CD4-positive, alpha-beta T cell treated with Interleukin-6 for 4 hours (primary cell): ENCODE measurements at regions not wholly inside any gene's neighbourhood (a gene's known extent, or its start where the extent isn't known, plus 50 kb on each side); places are given as distances from the start of the nearest gene placed in this dataset.
"Not testable (repeated sequence)": the region's sequence is repeated elsewhere in the genome, so short reads cannot be mapped to it uniquely, and the experiment has no call there.

Experiments
- DNase-seq: peaks from one replicate; pipeline ENCODE4 v3.0.0-alpha.2; 2020; ENCODE audit warnings: mixed read lengths

DNA sequence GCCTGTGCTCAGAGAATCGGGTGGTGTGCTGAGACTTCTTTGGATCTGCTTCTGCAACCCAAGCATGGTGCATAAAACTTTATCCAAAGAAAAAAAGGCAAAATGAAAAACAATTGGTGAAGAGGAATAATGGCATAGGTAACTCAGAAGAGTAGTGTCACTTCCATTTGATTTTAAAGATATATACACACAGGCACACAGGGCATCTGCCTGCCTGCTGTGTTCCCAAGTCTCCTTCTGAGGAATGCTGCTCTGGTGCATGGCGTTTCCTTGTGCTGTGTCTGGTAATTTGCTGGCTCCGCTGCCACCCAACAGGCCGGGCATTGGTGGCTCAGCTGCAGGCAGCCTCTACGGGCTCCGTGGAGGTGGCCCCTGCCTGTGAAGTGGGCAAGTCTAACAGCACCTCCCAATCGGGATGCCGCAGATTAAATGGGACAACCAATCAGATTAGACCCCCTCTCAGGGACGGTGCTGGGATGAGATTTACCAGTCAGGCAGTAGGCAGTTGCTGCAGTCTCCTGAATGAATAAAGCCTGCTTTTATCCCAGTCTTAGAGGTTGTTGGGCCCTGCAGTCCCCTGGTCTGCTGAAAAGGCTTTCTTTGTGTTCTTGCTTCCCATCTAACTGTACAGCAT is 253.7 kb upstream of the RASGRP1 start:
- DNase-seq: no peak

DNA sequence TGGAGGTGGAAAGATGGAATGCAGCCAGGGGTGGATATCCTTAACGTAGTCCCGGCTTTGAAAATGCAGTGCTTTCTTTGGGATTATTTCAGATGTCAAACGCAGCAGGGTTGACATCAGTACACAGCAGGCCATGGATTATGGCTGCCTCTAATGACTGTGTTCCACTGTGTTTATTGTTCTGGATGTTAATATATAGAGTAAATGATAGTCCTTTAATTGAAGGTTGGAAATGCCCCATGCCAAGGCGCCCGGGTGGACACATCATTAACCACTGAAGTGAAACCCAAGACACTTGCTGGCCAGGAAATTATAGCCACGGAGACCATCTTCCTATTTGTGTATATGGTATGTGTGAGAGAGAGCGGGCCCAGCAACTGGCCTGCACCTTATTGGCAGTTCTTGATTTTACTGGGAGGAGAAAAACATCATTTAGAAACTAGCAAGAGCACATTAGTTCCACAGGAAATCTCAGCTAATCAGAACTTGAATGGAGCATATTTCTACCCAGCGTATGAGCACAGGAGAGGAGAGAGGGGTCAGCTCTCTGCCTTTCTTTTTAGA is 254.9 kb upstream of the RASGRP1 start:
- no peak for DNase-seq

DNA sequence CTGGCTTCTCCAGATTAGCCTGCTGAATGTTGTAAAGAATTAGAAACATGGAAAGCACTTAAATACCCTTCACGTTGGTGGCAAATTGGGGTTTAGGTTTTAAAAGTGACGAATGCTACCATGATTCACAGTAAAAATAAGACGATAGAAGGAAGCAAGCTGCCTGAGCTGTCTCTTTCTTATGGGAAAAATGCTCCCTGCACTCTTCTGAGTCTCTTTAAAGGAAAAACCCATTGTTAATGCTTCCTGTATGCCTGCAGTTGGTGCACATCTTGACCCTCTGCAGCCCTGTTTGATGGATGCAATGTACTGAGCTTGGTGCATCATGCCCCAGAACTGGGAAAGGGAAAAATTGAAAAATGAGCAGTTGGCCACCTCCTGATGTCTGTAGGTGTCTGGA is 258.6 kb upstream of the RASGRP1 start:
- DNase-seq: no peak

GRCh38 chr15:38824719-38825118 is 260.1 kb upstream of the RASGRP1 start:
- DNase-seq: no peak

GRCh38 chr15:38826880-38827279 is 262.3 kb upstream of the RASGRP1 start:
- no peak for DNase-seq

GRCh38 chr15:38828031-38828532 is 263.5 kb upstream of the RASGRP1 start:
- no peak for DNase-seq

DNA sequence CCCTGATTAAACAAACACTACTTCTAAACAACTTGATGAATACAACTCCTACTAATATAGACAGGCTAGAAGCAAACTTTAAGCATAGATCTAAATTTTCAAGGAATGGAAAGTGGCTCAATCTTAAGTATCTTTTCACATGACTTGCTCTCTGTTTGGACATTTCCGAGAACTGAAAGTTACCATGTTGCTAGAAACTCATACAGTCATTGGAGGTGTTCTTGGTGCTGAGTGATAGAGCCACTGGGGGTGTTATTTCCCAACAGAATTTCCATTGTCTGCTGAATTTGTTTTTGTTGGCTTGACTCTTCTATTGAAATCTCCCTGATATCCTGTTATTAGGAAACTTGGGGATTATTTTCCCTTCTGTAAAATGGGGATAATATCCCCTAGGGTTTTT is 264.5 kb upstream of the RASGRP1 start:
- DNase-seq: no peak

DNA sequence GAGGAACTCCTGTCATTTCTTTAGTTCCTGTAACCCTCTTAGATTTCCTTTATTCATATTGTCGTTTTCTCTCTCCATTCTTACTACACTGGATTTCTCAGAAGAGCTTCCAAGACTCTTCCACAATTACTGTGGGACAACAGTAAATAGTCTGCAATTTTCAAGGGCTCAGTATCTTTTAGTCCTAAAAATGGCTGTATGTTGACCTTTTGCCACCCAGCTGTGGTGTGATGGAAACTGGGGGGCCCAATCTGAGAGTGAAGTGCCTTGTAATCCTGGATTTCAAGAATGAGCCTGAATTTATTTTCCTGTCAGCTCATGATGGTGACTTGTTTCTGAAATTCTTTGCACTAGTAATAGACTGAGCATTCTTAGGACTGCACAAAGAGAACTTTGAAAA is 277.6 kb upstream of the RASGRP1 start:
- no peak for DNase-seq

DNA sequence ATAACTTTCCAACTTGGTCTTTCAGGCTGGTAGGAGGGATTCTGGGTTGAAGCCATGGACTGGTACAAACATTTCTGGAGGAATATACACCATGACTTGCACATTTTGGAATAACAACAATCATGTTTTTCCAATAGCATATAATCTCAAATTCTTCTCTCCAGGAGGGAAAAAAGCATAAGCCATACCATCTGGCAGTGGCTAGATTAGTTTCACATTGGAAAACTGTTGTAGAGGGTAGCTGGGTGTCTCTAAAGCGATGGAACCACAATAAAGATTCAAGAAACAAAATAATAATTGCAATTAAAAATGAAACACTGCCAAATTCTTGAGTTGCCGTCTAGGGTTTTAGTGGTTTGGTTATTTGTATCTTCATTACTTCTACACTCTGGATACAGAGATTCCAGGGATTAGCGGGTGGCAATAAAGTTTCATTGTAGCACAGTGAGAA is 278.5 kb upstream of the RASGRP1 start:
- no peak for DNase-seq

GRCh38 chr15:38843736-38844590 is 279.3 kb upstream of the RASGRP1 start:
- DNase-seq: no peak

GRCh38 chr15:38844736-38845135 is 280.1 kb upstream of the RASGRP1 start:
- DNase-seq: no peak

GRCh38 chr15:38846346-38846745 is 281.7 kb upstream of the RASGRP1 start:
- DNase-seq: no peak

GRCh38 chr15:38847666-38848065 is 283.1 kb upstream of the RASGRP1 start:
- no peak for DNase-seq

- no peak for DNase-seq
Observed at GRCh38 chr15:38849046-38849445, 284.4 kb upstream of the RASGRP1 start.

- not testable (repeated sequence) for DNase-seq
Observed at GRCh38 chr15:38852188-38852587, 287.6 kb upstream of the RASGRP1 start.

DNA sequence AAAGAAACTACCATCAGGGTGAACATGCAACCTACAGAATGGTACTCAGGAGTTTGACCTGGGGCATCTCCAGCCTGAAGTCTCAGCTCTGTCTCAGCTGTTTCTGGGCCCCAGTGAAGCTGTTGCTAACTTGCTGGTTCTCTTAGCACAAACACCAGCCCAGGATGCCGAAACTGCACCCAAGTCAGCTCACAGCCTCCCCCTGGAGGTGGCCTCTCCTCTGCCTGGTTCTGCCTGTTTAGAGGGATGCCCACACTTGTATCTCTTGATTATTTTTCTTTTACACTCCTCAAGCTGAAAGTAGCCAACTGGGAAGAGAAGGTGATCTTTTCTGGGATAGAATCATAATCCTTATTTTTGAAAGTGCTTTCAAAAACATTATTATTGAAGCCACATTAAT is 289.0 kb upstream of the RASGRP1 start:
- DNase-seq: peak; percentile 46

- DNase-seq: no peak
Observed at GRCh38 chr15:38854506-38854905, 289.9 kb upstream of the RASGRP1 start.

DNA sequence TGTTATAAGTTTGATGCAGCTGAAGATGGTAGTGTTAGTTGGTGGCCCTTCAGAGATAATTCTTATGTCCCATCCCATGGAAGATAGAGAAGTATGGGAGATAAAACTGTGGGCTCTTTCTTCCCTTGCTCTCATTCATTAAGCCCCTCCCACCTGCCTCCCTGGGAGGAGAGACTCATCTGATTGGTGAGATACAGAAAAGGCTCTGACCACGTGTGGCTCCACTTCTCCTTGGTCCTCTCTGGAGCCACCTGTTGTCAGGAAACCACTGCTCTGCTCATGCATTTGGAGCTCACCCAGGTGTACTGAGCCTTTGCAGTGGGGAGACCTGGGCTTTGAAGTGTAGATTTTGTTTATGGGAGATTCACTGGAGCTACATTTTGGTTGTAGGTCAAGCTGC is 293.2 kb upstream of the RASGRP1 start:
- DNase-seq: no peak

DNA sequence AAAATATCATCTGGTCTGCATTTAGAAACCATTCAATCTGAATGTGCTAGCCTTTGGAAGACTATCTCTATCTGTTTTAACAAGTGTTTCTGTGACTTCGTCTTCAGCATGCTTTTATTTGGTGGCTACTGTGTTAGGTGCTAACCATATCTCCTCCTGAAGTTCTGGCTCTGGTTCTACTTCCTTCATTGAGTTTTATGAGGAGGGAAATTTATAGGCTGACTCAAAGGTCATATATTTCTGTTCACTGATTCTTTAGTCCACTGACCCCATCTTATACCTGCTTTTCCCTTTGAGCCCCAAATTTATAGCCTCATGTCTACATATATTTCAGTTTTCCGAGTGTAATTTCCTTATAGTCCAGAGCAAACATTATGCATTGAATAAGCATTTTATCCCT is 295.0 kb upstream of the RASGRP1 start:
- DNase-seq: no peak

GRCh38 chr15:38860253-38860652 is 295.6 kb upstream of the RASGRP1 start:
- no peak for DNase-seq

DNA sequence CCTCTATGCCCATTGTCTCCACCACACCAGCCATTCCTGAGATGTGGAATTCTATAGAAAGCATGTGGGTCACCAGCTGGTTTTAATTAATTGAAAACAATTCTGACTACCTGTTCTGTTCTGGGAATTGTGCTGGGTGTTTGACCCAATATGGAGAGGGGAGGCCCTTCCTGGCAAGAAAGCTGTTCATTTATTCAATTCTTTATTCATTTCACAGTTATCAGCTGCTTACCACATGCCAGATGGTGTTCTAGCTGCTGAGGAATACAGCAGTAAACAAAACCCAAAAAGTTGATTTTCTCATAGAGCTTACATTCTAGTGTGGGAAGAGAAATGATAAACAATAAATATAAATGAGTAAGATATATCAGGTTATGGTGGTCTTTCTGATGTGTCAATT is 296.1 kb upstream of the RASGRP1 start:
- no peak for DNase-seq

GRCh38 chr15:38861108-38861507 is 296.5 kb upstream of the RASGRP1 start:
- DNase-seq: no peak

DNA sequence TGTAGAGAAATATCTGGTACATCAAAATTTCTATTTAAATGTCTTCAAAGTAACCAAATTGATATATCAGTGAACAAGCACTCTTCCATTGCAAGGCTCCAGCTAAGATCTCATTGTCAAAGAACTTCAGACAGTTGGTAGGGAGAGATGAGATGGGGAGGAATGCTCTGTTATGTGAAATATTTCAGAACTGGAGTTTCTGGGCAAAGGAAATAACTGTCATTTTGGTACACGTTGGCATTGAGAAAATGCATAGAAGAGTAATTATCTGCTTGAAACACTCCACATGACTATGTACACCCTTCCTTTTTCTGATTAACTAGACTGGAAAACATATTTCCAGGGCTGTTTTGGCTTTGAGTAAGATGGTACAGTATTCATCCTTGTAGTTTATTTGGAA is 297.5 kb upstream of the RASGRP1 start:
- no peak for DNase-seq

GRCh38 chr15:38863381-38863780 is 298.8 kb upstream of the RASGRP1 start:
- no peak for DNase-seq
